ENCODE measurements at regions not wholly inside any gene's neighbourhood (a gene's known extent, or its start where the extent isn't known, plus 50 kb on each side); places are given as distances from the start of the nearest gene placed in this dataset.

DNA sequence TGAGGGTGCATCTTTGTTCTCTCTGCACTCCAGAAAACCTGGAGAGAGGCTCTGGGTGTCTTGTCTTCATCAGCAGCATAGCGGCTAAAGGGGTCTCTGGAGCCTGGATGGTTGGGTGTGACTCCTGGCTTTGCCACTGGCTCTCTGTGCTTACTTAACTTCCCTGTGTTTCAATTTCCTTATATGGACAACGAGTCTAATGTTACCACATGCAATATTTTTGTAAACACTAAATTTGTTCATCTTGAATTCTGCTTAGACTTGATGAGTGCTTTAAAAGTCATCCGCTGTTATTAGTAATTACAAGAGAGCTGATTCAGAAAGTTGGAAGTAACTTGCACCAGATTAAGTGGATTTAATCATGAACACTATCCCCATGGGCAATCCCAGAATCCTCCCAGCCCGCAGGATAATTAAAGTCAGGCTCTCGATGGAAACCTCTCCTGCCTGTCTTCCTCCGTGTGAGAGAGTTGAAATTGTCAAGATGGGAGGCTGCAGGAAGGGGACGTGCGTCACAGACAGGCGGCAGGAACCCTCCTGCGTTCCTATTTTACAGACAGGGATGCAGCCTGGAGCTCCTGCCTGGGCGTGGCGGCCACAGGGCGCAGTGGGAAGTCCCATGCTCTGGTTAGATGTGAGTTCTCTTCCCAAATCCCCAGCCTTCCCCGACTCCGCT, 201.2 kb downstream of the TTC8 start:
- no peaks in the 10 kb centered on the region for H3K9me2 ChIP-seq (ENCODE audit: insufficient read depth, low read length)
- H3K79me2 ChIP-seq (replicated peaks; ENCODE audit: insufficient read depth, low read length), result no peaks in the 10 kb centered on the region
- no peak overlapping the region for H3K4me2 ChIP-seq (ENCODE audit: low read length)
- no peaks in the 10 kb centered on the region for H4K20me1 ChIP-seq (ENCODE audit: insufficient read depth)
- no peaks in the 10 kb centered on the region for H3F3A ChIP-seq (ENCODE audit: insufficient read depth, low read length, poor library complexity, severe bottlenecking)
- H3K27me3 ChIP-seq (ENCODE audit: insufficient read depth, low read depth, low read length), result peaks cover 11% of the 10 kb centered on the region
- H3K9me3 ChIP-seq (ENCODE audit: low read length), result no peaks in the 10 kb centered on the region
- TF ChIP-seq TAF1 (IDR thresholded peaks at IDR 0.05; ENCODE audit: low read depth) (no peak), MXI1 (conservative IDR thresholded peaks at IDR 0.05; ENCODE audit: poor library complexity, severe bottlenecking) (no peak), CTCF (IDR thresholded peaks at IDR 0.05; ENCODE audit: poor library complexity, severe bottlenecking) (no peak), SMC3 (conservative IDR thresholded peaks at IDR 0.05; ENCODE audit: poor library complexity) (no peak), EZH2 (IDR thresholded peaks at IDR 0.05; ENCODE audit: borderline replicate concordance, insufficient read depth, low read length, poor library complexity, severe bottlenecking) (no peak)
- TF ChIP-seq, protein P1, sequence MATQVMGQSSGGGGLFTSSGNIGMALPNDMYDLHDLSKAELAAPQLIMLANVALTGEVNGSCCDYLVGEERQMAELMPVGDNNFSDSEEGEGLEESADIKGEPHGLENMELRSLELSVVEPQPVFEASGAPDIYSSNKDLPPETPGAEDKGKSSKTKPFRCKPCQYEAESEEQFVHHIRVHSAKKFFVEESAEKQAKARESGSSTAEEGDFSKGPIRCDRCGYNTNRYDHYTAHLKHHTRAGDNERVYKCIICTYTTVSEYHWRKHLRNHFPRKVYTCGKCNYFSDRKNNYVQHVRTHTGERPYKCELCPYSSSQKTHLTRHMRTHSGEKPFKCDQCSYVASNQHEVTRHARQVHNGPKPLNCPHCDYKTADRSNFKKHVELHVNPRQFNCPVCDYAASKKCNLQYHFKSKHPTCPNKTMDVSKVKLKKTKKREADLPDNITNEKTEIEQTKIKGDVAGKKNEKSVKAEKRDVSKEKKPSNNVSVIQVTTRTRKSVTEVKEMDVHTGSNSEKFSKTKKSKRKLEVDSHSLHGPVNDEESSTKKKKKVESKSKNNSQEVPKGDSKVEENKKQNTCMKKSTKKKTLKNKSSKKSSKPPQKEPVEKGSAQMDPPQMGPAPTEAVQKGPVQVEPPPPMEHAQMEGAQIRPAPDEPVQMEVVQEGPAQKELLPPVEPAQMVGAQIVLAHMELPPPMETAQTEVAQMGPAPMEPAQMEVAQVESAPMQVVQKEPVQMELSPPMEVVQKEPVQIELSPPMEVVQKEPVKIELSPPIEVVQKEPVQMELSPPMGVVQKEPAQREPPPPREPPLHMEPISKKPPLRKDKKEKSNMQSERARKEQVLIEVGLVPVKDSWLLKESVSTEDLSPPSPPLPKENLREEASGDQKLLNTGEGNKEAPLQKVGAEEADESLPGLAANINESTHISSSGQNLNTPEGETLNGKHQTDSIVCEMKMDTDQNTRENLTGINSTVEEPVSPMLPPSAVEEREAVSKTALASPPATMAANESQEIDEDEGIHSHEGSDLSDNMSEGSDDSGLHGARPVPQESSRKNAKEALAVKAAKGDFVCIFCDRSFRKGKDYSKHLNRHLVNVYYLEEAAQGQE (IDR thresholded peaks at IDR 0.05; ENCODE audit: borderline replicate concordance), result no peak
- H3K36me3 ChIP-seq (ENCODE audit: insufficient read depth, low read length), result no peaks in the 10 kb centered on the region
- H3K9ac ChIP-seq (ENCODE audit: low read length), result no peak overlapping the region
- H2AFZ ChIP-seq (ENCODE audit: low read depth, low read length), result no peak overlapping the region
- no peak overlapping the region for H3K4me3 ChIP-seq (ENCODE audit: low read length)
- H3K27ac ChIP-seq (ENCODE audit: low read length), result no peak overlapping the region

GRCh38 chr14:89027097-89027740, 202.8 kb downstream of the TTC8 start:
- peak overlapping the region; percentile 72 for H3K4me3 ChIP-seq (ENCODE audit: low read length)
- TF ChIP-seq POLR2AphosphoS5 (IDR thresholded peaks at IDR 0.05) (no peak), SMC3 (conservative IDR thresholded peaks at IDR 0.05; ENCODE audit: poor library complexity) (peak; percentile 91), CTCF (IDR thresholded peaks at IDR 0.05; ENCODE audit: poor library complexity, severe bottlenecking) (peak; percentile 91), TAF1 (IDR thresholded peaks at IDR 0.05; ENCODE audit: low read depth) (no peak), EP300 (conservative IDR thresholded peaks at IDR 0.05; ENCODE audit: poor library complexity, severe bottlenecking) (no peak), RAD21 (conservative IDR thresholded peaks at IDR 0.05) (peak; percentile 90), MXI1 (conservative IDR thresholded peaks at IDR 0.05; ENCODE audit: poor library complexity, severe bottlenecking) (peak; percentile 30), EZH2 (IDR thresholded peaks at IDR 0.05; ENCODE audit: borderline replicate concordance, insufficient read depth, low read length, poor library complexity, severe bottlenecking) (no peak)
- TF ChIP-seq, protein P1 (IDR thresholded peaks at IDR 0.05; ENCODE audit: borderline replicate concordance), result no peak
- H3K9me3 ChIP-seq (ENCODE audit: low read length), result no peaks in the 10 kb centered on the region
- H4K20me1 ChIP-seq (ENCODE audit: insufficient read depth), result no peaks in the 10 kb centered on the region
- H3K9ac ChIP-seq (ENCODE audit: low read length), result peak overlapping the region; percentile 56
- no peaks in the 10 kb centered on the region for H3K36me3 ChIP-seq (ENCODE audit: insufficient read depth, low read length)
- peak overlapping the region; percentile 32 for H2AFZ ChIP-seq (ENCODE audit: low read depth, low read length)
- H3K79me2 ChIP-seq (replicated peaks; ENCODE audit: insufficient read depth, low read length), result no peaks in the 10 kb centered on the region
- H3K9me2 ChIP-seq (ENCODE audit: insufficient read depth, low read length), result no peaks in the 10 kb centered on the region
- H3F3A ChIP-seq (ENCODE audit: insufficient read depth, low read length, poor library complexity, severe bottlenecking), result no peaks in the 10 kb centered on the region
- no peak overlapping the region for H3K27ac ChIP-seq (ENCODE audit: low read length)
- peak overlapping the region; percentile 65 for H3K4me2 ChIP-seq (ENCODE audit: low read length)
- peaks cover 11% of the 10 kb centered on the region for H3K27me3 ChIP-seq (ENCODE audit: insufficient read depth, low read depth, low read length)

Measured in neural cell (in vitro differentiated cells).